ENCODE measurements at regions not wholly inside any gene's neighbourhood (a gene's known extent, or its start where the extent isn't known, plus 50 kb on each side); places are given as distances from the start of the nearest gene placed in this dataset.

DNA sequence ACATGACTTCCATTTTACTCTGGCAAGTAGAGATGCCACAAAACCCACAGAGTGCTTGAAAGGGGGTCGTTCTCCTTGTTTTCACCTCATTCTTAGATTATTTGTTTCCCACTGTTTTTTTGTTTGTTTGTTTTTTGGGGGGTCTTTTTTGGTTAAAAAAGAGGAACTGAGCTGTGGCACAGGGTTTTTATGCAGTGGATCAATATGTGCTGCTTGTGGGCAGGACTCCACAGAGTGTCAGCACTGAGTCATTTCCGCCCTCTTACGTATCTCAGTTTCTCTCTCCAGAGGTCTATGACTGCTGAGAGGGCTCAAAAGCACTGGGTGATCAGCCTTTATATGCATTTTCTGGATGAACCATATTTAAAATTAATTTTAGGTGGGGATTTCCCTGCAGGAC is 268.1 kb upstream of the GRID2 start:
- no peak overlapping the region for H3K4me3 ChIP-seq (ENCODE audit: control insufficient read depth, low read depth, low read length)
- no peak for DNase-seq (ENCODE audit: low read depth)
- no peak for TF ChIP-seq CTCF (IDR thresholded peaks at IDR 0.05; ENCODE audit: control insufficient read depth, insufficient read depth, low read depth, low read length, missing control alignments)

- TF ChIP-seq CTCF (IDR thresholded peaks at IDR 0.05; ENCODE audit: control insufficient read depth, insufficient read depth, low read depth, low read length, missing control alignments) = no peak
- DNase-seq (ENCODE audit: low read depth) = no peak
- H3K4me3 ChIP-seq (ENCODE audit: control insufficient read depth, low read depth, low read length) = no peak overlapping the region
These were observed 258.0 kb upstream of the GRID2 start for GRCh38 chr4:92045718-92046117.

GRCh38 chr4:92047209-92047875 is 256.4 kb upstream of the GRID2 start:
- no peak for TF ChIP-seq CTCF (IDR thresholded peaks at IDR 0.05; ENCODE audit: control insufficient read depth, insufficient read depth, low read depth, low read length, missing control alignments)
- H3K4me3 ChIP-seq (ENCODE audit: control insufficient read depth, low read depth, low read length) = no peak overlapping the region
- DNase-seq (ENCODE audit: low read depth) = no peak

DNA sequence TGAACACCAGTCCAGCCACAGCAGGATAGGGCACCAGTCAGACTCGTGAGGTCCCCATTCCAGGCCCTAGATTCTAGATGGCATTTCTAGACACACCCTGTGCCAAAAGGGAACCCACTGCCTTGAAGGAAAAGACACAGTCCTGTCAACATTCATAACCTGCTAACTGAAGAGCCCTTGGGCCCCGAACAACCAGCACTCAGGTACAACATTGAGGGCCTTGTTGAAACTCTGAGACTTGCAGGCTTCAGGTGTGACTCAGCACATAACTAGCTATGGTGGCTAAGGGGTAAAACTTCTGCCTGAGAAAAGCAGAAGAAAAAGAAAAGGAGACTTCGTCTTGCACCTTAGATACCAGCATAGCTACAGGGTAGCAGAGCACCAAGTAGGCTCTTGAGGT is 252.9 kb upstream of the GRID2 start:
- TF ChIP-seq CTCF (IDR thresholded peaks at IDR 0.05; ENCODE audit: control insufficient read depth, insufficient read depth, low read depth, low read length, missing control alignments) = no peak
- no peak overlapping the region for H3K4me3 ChIP-seq (ENCODE audit: control insufficient read depth, low read depth, low read length)
- no peak for DNase-seq (ENCODE audit: low read depth)

DNA sequence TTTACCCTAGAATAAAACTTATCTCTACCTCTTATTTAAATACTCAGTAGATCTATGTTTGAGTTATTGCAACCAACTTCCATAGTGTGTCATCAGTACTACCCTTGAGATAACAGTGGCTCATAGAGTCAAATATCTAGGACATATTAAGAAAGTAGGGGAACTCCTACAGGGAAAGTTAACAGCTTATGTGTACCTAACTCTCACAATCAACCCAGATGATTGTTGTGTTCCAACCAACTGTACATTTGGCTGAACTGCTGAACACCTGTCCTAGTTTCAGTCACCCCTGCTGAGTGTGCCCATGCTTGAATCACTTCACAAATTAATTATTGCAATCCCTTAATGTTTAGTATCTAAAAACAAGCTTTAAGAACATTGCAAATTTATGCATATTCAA is 244.2 kb upstream of the GRID2 start:
- H3K4me3 ChIP-seq (ENCODE audit: control insufficient read depth, low read depth, low read length) = no peak overlapping the region
- DNase-seq (ENCODE audit: low read depth) = no peak
- TF ChIP-seq CTCF (IDR thresholded peaks at IDR 0.05; ENCODE audit: control insufficient read depth, insufficient read depth, low read depth, low read length, missing control alignments) = no peak

DNA sequence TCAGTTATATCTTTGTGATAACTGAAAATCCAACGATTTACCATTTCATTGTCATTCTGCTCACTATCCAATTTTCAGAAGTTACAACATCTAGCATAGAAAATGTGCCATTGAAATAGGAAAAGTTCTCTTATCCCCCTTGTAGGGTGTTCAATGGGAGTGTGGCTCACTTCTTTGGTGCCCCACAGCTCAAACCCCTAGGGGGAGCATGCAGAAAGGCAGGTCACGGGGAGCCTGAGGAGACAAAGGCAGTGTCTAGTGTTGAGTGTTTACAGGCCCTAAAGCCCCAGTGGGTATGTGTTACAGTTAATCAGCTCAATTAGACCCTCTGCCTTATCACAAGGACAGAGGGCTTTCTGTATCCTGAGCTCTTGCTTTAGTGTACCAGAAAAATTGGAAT is 243.4 kb upstream of the GRID2 start:
- DNase-seq (ENCODE audit: low read depth) = no peak
- no peak overlapping the region for H3K4me3 ChIP-seq (ENCODE audit: control insufficient read depth, low read depth, low read length)
- TF ChIP-seq CTCF (IDR thresholded peaks at IDR 0.05; ENCODE audit: control insufficient read depth, insufficient read depth, low read depth, low read length, missing control alignments) = no peak

DNA sequence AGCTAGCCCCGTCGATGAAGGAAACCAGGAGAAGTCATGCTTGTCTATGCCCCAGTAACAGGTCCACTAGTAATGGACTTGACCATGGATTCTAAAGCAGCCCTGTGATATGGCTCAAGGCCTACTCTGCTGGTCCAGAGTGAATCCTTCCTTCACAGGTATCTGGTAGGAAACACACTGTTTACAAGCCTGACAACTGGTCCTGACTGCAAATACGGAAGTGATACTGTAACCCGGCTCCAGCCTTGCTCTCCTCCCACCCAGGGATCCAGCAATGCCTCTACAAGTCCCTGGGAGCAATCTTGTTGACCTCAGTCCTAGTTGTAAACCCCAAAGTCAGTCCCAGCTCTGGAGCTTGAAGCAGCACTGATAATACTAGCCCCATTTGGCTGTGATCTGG is 239.2 kb upstream of the GRID2 start:
- no peak for DNase-seq (ENCODE audit: low read depth)
- TF ChIP-seq CTCF (IDR thresholded peaks at IDR 0.05; ENCODE audit: control insufficient read depth, insufficient read depth, low read depth, low read length, missing control alignments) = no peak
- no peak overlapping the region for H3K4me3 ChIP-seq (ENCODE audit: control insufficient read depth, low read depth, low read length)
